ENCODE measurements at regions not wholly inside any gene's neighbourhood (a gene's known extent, or its start where the extent isn't known, plus 50 kb on each side); places are given as distances from the start of the nearest gene placed in this dataset.

GRCh38 chr18:10290638-10291235 lies 163.7 kb upstream of the APCDD1 start:
- H3K27me3 Mint-ChIP-seq, result no peaks in the 10 kb centered on the region
- peaks cover 27% of the 10 kb centered on the region for H3K4me1 Mint-ChIP-seq
- no peak overlapping the region for H3K4me3 Mint-ChIP-seq
- H3K27ac Mint-ChIP-seq, result no peak overlapping the region
- peak; percentile 17 for ATAC-seq
- H3K9me3 Mint-ChIP-seq, result peaks cover 13% of the 10 kb centered on the region
- H3K36me3 Mint-ChIP-seq, result peaks cover 11% of the 10 kb centered on the region

DNA sequence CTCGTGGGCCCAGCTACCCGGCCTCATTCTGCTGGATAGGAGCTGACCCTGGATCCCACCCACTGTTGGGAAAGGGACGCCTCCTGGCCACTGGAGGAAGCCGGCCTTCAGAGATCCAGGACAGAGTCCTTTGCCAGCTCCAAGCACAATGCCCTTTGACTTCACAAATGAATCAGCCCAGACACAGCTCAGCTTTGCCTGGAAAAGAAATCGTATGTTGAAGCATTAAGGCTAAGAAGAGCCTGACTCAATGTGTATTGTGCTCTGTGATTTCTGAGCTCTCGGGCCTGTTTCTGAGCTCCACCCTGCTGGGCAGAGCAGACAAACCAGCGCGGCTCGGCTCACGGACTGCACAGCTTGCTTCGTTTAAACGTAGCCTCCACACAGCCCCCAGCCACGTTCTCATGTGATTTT lies 162.9 kb upstream of the APCDD1 start:
- peaks cover 20% of the 10 kb centered on the region for H3K4me1 Mint-ChIP-seq
- H3K36me3 Mint-ChIP-seq, result peaks cover 11% of the 10 kb centered on the region
- peaks cover 13% of the 10 kb centered on the region for H3K9me3 Mint-ChIP-seq
- H3K4me3 Mint-ChIP-seq, result no peak overlapping the region
- no peaks in the 10 kb centered on the region for H3K27me3 Mint-ChIP-seq
- ATAC-seq, result no peak
- H3K27ac Mint-ChIP-seq, result no peak overlapping the region

DNA sequence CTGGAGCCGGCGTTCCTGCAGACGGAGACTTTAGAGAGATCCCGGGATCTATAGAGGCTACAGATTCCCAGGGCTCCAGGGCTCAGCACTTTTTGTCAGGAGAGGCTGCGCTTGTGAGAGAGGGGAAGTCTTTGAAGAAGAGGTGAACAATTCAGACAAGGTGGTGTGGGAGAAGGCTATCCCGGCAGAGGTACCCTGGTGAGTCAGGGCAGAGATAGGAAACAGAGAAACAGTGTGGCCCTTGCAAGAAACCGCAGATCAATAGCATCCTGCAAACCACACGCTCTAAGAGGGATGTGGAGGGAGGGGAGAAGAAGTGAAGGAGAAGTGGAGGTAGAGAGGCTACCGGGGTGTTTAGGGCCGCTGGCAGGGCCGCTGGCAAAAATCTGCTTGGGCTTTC lies 160.5 kb upstream of the APCDD1 start:
- H3K27ac Mint-ChIP-seq, result no peak overlapping the region
- ATAC-seq, result no peak
- H3K4me3 Mint-ChIP-seq, result no peak overlapping the region
- H3K9me3 Mint-ChIP-seq, result peaks cover 7% of the 10 kb centered on the region
- no peaks in the 10 kb centered on the region for H3K27me3 Mint-ChIP-seq
- peaks cover 34% of the 10 kb centered on the region for H3K4me1 Mint-ChIP-seq
- H3K36me3 Mint-ChIP-seq, result peaks cover 3% of the 10 kb centered on the region

DNA sequence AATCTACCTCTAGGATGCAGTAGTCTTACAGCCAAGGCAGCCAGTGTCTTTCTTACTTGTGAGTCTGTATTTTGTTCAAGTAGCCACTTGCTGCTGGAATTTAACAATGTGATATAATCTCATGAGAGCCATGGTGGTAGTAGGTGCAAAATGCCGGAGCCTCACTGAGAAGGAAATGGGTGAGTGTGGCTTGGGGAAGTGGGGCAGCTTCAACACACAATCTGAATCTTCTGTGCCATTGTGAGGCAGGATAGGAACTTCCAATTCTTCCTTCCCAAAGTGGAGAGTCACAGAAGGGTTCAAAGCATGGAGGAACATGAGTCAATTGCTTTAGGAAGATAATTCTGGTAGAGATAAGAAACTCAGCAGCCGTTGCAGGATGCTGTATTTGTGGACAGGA lies 158.7 kb upstream of the APCDD1 start:
- Mint-ChIP-seq H3K9me3 (peaks cover 3% of the 10 kb centered on the region), H3K4me3 (no peak overlapping the region), H3K27ac (no peak overlapping the region), H3K27me3 (no peaks in the 10 kb centered on the region), H3K4me1 (peaks cover 29% of the 10 kb centered on the region), H3K36me3 (no peaks in the 10 kb centered on the region)
- ATAC-seq, result no peak

GRCh38 chr18:10296491-10296890 lies 157.9 kb upstream of the APCDD1 start:
- no peaks in the 10 kb centered on the region for H3K36me3 Mint-ChIP-seq
- H3K4me1 Mint-ChIP-seq, result peaks cover 27% of the 10 kb centered on the region
- no peaks in the 10 kb centered on the region for H3K27me3 Mint-ChIP-seq
- ATAC-seq, result no peak
- no peak overlapping the region for H3K4me3 Mint-ChIP-seq
- peaks cover 3% of the 10 kb centered on the region for H3K9me3 Mint-ChIP-seq
- no peak overlapping the region for H3K27ac Mint-ChIP-seq

GRCh38 chr18:10297086-10297485 lies 157.3 kb upstream of the APCDD1 start:
- no peak overlapping the region for H3K4me3 Mint-ChIP-seq
- peak; percentile 73 for ATAC-seq
- no peaks in the 10 kb centered on the region for H3K27me3 Mint-ChIP-seq
- H3K9me3 Mint-ChIP-seq, result peaks cover 3% of the 10 kb centered on the region
- H3K36me3 Mint-ChIP-seq, result no peaks in the 10 kb centered on the region
- H3K4me1 Mint-ChIP-seq, result peaks cover 27% of the 10 kb centered on the region
- H3K27ac Mint-ChIP-seq, result no peak overlapping the region

DNA sequence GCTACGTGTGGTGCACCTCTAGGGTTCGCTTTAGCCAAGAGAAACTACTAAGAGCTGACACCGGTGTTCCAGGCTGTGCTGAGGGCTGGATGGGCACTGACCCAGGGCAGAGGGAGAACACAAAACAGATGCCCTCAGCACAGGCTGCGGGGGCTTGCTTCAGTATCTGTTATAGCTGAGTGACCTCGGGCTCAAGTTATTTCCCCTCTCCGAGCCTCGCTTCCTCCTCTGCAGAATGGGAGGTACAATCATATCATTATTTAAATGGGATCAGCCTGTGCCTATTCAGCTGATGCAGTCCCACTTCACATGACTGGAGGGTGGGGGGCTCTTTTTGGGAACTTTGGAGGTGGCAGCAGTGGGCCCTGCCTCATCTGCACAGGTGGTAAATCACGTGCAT lies 156.1 kb upstream of the APCDD1 start:
- peak; percentile 56 for ATAC-seq
- H3K9me3 Mint-ChIP-seq, result peaks cover 3% of the 10 kb centered on the region
- no peaks in the 10 kb centered on the region for H3K36me3 Mint-ChIP-seq
- H3K27ac Mint-ChIP-seq, result no peak overlapping the region
- H3K27me3 Mint-ChIP-seq, result no peaks in the 10 kb centered on the region
- no peak overlapping the region for H3K4me3 Mint-ChIP-seq
- H3K4me1 Mint-ChIP-seq, result peaks cover 27% of the 10 kb centered on the region

DNA sequence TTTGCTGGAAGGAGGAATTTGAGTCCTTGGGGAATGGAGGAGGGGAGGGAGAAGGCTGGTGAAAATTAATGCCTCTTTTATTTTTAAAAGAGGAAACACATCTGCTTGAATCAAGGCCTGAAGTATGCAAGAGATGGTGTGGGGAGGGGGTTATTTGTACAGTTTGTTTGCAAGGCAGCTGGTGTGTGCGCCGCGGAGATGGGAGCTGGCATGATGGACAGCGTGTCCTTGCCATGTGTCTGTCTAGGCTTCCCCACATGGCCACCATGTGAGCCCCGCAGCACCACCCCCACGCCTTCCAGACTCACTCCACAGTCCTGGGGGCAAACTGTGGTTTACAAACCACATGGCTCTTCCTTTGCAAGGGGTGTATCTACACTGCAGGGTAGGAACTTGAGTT lies 154.8 kb upstream of the APCDD1 start:
- Mint-ChIP-seq H3K9me3 (peaks cover 3% of the 10 kb centered on the region), H3K36me3 (no peaks in the 10 kb centered on the region), H3K4me3 (no peak overlapping the region), H3K27ac (no peak overlapping the region), H3K4me1 (peaks cover 27% of the 10 kb centered on the region), H3K27me3 (no peaks in the 10 kb centered on the region)
- ATAC-seq, result no peak

DNA sequence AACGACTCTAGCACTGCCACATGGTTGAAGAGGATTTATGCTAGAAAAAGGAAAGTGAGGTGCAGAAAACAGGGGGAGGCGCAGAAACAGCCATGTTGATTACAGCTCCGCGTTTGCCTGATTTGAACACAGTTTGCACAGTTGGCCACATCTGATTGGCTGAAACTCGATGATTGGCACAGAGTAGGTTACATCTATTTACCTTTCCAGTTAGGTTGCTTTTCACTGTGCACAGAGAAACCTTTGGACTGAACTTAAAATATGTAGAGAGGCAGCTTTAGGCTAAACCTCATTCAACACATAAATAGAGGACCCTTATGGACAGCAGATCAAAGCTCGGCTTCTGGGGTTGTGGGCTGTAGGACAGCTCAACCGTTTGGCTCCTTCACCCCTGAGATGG lies 153.7 kb upstream of the APCDD1 start:
- Mint-ChIP-seq H3K4me3 (no peak overlapping the region), H3K36me3 (no peaks in the 10 kb centered on the region), H3K27ac (no peak overlapping the region)

GRCh38 chr18:10301831-10302483 lies 152.5 kb upstream of the APCDD1 start:
- H3K27me3 Mint-ChIP-seq, result no peaks in the 10 kb centered on the region
- no peak overlapping the region for H3K27ac Mint-ChIP-seq
- peaks cover 3% of the 10 kb centered on the region for H3K9me3 Mint-ChIP-seq
- H3K36me3 Mint-ChIP-seq, result no peaks in the 10 kb centered on the region
- ATAC-seq, result no peak
- no peak overlapping the region for H3K4me3 Mint-ChIP-seq
- H3K4me1 Mint-ChIP-seq, result peaks cover 23% of the 10 kb centered on the region

More for the DNA sequence above, 153.7 kb upstream of the APCDD1 start:
- Mint-ChIP-seq H3K4me1 (peaks cover 27% of the 10 kb centered on the region), H3K9me3 (peaks cover 3% of the 10 kb centered on the region), H3K27me3 (no peaks in the 10 kb centered on the region)
- ATAC-seq, result no peak

GRCh38 chr18:10303171-10303570 lies 151.3 kb upstream of the APCDD1 start:
- no peak overlapping the region for H3K4me3 Mint-ChIP-seq
- no peak for ATAC-seq
- H3K27me3 Mint-ChIP-seq, result no peaks in the 10 kb centered on the region
- peaks cover 10% of the 10 kb centered on the region for H3K4me1 Mint-ChIP-seq
- no peak overlapping the region for H3K27ac Mint-ChIP-seq
- H3K9me3 Mint-ChIP-seq, result peaks cover 3% of the 10 kb centered on the region
- H3K36me3 Mint-ChIP-seq, result no peaks in the 10 kb centered on the region

DNA sequence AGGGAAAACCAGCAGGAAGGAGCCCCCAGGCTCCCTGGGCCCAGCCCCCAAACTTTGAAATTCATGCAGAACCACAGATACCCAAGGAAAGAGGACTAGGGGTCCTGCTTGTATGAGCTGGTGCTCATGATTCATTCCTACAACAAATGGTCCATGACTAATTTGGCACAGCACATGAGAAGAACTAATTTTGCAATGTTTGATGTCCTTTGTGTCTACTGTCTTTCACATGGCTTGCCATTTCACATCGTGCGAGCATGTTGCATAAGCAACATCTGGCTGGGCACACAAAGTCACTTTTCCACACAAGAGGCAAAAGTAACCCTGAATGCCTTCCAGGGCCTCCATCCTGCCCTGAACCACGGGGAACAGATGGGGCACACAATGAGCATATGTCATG lies 149.6 kb upstream of the APCDD1 start:
- Mint-ChIP-seq H3K4me1 (no peaks in the 10 kb centered on the region), H3K27me3 (no peaks in the 10 kb centered on the region), H3K36me3 (no peaks in the 10 kb centered on the region), H3K4me3 (no peak overlapping the region), H3K9me3 (no peaks in the 10 kb centered on the region), H3K27ac (no peak overlapping the region)
- no peak for ATAC-seq

DNA sequence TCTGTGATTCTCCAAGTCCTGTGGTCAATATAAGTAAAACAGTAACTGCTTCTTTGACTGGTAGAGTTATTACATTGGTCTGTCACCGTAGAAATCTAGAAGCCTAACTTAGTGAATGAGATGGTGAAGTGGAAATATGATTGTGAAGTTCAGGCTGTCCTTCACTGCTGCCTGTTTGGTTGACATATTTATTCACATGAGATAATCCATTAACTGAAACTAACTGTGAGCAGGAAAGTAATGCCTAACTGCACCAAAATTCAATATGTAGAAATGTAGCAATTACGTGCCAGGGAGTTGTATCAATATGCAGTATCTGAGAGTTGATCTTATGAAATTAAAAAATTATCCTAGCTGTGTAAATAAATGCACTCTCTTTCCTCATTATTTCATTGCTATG lies 147.7 kb upstream of the APCDD1 start:
- H3K9me3 Mint-ChIP-seq, result no peaks in the 10 kb centered on the region
- H3K27ac Mint-ChIP-seq, result no peak overlapping the region
- ATAC-seq, result no peak
- no peaks in the 10 kb centered on the region for H3K4me1 Mint-ChIP-seq
- no peak overlapping the region for H3K4me3 Mint-ChIP-seq
- no peaks in the 10 kb centered on the region for H3K36me3 Mint-ChIP-seq
- H3K27me3 Mint-ChIP-seq, result no peaks in the 10 kb centered on the region

- Mint-ChIP-seq H3K4me1 (no peaks in the 10 kb centered on the region), H3K27ac (no peak overlapping the region), H3K9me3 (no peaks in the 10 kb centered on the region), H3K36me3 (no peaks in the 10 kb centered on the region), H3K27me3 (no peaks in the 10 kb centered on the region), H3K4me3 (no peak overlapping the region)
- no peak for ATAC-seq
These were observed 146.3 kb upstream of the APCDD1 start for GRCh38 chr18:10308154-10308553.

- Mint-ChIP-seq H3K4me1 (peaks cover 7% of the 10 kb centered on the region), H3K27ac (no peak overlapping the region), H3K36me3 (no peaks in the 10 kb centered on the region), H3K9me3 (no peaks in the 10 kb centered on the region), H3K27me3 (no peaks in the 10 kb centered on the region), H3K4me3 (no peak overlapping the region)
- no peak for ATAC-seq
These were observed 143.8 kb upstream of the APCDD1 start for GRCh38 chr18:10310626-10311025.

DNA sequence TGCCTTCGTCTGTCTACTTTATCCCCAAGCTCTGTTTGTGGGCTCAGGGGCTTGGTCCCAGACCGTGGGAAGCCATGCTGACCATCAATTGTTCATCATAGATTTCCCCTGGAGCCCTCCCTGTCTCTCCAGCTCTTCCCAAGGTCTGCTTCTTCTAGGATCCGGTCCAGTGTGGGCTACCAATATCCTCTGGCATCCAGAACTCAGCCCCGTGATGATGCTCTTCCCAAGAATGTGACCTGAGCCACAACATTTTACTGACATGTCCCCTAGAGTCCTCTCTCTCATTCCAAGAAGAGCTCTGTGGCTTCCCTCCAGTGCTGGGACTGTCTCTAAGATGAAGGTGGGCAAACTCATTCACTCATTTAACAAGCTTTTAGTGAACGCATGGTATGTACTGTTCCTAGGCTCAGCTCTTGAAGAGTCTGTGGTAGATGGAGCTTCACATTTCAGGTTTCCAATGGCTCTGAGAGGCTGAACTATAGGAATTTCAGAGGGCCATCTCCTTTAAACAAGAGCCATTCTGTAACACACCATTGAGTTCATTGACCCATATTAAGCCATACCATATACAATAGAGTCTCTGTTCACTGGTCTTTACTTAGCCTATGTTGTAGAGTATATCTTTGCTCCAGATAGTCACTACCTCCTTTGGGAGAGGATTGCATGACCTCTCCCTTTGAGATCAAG lies 142.0 kb upstream of the APCDD1 start:
- peaks cover 25% of the 10 kb centered on the region for H3K4me1 Mint-ChIP-seq

More for the DNA sequence above, 142.0 kb upstream of the APCDD1 start:
- Mint-ChIP-seq H3K27me3 (peaks cover 1% of the 10 kb centered on the region), H3K36me3 (no peaks in the 10 kb centered on the region), H3K4me3 (no peak overlapping the region), H3K27ac (no peak overlapping the region), H3K9me3 (no peaks in the 10 kb centered on the region)
- no peak for ATAC-seq

All from stimulated activated memory B cell treated with anti-CD40 and anti-IgM and Interleukin-4, amounts not matched to agents 10 μg/mL and 1 μg/mL and 100 μg/mL, for 72 hours (primary cell).